NCI-H345 treated with DMSO at 0.1 percent for 48 hours (cell line): ENCODE measurements at regions not wholly inside any gene's neighbourhood (a gene's known extent, or its start where the extent isn't known, plus 50 kb on each side); places are given as distances from the start of the nearest gene placed in this dataset.

Experiments used
- DNase-seq: peaks from one replicate; lab custom pipeline; 2025; ENCODE audit not compliant: unreplicated experiment; lab: John Stamatoyannopoulos, UW

DNA sequence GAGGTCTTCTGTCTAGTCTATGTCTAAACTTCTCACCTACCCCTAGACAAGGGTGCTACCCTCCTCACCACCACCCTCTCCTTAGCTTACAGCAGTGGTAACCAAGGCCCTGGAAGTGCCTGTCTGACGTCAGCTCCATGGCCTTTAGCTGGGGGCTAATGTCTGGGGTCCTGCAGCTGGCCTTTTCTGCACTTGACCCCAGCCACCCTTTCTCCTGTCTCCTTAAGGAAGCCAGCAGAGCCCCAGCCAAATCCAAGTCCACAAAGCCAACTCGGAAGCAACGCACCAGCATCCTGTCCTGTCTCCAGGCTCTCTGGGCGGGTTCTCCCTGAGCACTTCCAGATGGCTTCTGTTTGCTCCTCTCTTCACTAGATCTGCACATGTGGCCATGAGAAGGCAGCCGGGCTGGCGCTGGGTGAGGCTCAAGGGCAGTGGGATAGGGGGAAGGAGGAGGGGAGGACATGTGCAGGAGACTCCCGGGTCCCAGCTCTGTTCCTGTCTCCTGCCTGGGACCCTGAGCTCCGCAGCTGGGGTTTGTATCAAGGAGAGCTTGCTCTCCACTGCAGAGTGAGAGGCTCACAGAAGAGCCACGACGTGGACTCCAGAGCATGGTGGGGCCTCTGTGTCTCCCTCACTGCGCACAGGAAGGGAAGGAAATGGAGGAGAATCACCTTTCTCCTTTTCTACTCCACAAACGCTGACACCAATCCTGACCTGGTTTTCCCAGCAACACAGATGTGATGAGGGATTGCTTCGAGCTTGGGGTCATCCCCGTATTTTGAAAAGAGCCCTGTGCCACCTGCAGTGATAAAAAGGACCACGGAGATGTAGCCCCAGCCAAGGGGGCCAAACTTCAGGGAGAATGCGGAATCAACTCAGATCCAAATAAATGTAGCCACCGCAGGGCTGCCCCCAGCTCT, 204.2 kb downstream of the USP12 start:
- no peak for DNase-seq

DNA sequence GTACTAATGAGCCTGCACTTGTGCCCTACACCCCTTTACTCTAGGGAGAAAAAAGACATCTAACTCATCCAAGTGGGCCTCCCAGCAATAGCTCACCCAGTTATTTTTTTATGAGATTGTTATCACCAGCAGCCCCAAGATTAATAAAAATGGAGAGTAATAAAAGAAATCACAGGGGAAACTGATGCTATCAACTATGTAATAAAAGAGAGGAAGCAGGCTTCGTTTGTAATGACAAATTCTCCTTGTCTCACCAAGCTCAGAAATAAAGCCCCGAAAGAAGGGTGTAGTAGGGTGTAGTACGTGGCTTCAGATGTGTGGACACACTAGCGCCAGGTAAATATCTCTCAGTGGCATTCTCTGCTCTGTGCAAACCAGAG, 204.9 kb downstream of the USP12 start:
- no peak for DNase-seq

DNA sequence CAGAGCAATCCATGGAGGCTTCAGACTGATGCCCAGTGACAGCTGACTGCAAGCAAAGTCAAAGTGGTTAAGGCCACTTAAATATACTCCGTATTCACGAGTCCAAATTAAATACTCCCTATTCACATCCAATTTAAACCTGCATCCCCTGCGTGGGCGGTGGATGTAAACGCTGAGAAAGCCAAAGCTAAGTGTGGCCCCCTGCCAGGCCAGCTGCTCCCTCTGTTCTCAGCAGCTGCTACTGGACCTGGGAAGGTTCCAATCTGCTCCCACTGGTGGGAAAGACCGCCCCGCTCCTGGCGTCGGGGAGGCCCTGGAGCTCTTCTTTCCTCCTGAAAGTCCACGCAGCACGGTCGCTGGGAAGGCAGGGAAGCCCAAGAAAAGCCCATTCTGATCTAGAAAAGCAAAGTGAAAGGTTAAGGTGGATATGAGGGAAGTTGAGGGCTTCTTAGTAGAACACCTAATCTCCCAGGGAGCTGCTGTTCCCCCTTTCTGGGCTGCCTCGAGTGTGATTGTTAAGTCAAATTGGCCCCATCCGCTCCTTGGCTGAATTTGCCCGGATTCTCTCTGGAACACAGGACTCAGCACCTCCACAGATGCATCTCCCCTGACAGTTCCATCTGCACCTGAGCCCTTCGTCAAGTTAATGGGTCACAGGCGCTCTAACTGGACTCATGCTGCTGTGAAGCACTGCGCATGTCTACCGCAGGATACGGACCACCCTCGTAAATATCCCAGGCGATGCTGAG, 205.5 kb downstream of the USP12 start:
- peak; percentile 26 for DNase-seq

DNA sequence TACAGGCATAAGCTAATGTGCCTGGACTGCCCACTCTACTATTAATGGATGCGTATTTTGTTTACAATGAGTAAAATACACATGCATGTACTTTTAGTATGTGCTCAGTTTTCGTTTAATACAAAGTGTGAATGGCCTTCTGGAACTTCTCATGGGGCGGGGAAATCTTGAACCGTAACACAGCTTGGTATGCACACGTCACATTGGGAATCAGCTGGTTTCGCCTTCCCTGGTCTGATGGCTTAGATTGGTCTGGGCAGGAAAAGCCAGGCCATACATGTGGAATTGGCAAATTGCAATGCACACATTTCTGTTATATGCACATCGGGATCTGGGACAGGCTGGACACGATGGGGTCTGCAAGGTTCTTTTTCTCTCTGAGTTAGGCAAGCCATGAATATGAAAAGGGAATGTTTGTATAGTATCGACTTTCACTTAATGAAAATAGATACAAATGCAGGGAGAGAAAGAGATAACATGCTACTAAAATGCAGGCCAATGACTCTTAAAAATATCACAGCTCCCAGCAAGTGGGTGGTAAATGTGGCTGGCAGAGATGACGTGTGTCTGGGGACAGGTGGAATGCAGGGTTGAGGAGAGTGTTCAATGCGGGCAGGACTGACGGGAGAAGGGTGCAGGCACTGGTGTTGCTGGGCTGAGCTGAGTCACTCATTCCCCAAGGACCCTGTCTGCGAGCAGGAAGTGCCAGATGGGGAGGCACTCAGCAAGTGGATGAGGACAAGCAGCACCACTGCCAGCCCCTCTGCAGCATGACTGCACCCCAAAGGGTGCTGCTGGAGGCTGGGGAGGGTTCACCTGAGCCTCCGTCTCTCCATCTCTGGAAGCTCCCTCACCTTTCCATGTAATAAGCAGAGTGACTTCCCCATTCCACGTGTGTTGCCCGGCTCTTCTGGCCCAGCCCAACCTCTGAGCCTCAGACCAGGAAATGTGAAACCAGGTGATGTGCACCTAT, 204.0 kb upstream of the GPR12 start:
- DNase-seq: no peak

DNA sequence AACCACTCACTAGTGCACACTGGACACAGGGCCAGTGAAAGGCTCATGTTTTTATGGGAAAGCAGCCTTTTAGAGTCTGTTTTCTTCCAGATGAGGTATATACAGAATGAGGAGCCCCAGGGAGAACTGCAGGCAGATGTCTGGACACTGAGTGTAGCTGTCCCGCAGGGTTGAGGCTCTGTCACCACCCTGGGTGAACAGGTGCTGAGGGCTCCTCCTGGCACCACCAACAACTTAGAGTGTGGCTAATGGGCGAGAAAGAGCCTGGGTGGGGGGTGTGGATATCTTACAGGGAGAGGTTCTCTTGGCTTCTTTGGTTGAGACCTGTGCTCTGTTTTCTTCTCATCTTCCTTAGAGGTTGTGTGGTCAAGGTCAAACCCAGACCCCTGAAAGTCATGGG, 202.1 kb upstream of the GPR12 start:
- no peak for DNase-seq

DNA sequence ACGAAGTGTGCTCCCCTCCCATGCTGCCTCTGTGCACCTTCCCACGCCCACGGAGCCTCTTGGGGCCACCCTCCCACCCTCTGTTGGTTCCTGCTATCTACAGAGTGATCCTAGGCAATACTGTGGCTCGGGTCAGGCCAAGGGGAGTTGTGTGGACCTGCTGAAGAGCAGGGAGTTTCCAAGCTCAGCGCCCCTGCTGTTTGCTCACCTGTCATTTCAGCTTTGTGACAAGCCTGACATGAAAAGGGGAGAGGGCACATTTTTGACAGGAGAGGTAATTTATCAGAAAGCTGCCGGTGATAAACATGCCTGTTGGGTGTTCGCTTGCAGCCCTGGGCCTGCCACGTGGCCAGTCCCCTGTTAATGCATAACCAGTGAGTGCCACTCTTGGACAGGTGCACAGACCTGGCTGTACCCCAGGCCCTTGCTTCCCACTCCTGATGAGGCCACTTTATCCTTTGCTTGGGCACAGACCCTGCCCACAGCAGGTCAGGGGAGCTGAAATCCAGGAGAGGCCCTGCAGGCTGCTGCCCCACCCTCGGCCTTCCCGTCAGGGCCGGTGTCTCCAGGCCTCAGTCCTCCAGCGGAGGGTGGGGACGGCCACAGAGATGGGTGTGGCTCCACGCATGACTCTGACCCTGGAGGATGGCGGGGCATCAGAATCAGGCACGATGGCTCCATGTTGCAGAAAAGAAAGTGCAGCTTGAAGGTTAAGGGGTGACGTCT, 201.5 kb upstream of the GPR12 start:
- DNase-seq: no peak

DNA sequence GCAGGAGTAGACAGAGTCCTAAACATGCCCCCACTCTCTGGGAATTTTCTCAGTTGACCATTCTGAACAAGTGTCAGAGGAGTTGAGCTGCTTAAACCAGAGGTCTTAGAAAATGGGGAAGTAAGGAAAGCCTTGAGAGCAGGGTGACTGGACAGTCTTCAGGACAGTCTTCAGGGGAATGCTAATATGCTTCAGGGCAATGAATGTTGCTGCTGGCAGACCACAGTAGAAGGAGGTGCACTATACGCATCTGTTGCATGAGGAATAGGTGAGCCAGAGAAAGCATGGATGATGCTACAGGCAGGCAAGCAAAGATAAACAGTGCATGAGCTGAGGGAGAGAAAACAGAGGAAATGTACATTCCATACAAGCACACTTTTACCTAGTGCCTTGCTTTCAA, 196.6 kb upstream of the GPR12 start:
- DNase-seq: no peak

DNA sequence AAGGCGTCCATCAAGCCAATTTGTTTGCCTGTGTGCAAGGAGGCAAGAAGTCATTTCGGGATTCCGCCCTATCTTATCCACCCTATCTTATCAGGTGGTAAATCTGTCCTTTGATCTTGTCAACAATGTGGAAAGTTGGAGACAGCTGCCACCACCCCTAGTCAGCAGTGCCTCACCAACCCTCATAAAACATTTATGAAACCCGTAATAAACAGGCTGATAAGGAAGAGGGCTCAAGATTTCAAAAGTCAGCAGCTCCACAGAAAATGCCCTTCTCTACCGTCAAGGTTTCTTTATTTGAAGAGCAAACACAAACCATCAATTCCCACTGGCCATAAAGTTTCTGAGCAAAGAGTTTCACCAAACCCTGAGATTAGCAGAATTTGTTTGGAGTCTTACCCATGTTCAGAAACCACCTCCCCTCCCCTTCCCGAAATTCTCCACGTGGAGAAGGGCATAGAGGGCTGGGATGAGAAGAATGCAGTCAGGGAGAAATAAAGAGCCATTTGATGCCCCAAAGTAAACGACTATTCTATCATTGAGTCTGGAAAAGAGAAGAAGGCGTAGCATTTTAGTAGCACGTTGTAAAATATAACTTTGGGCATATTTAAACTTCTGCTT, 196.0 kb upstream of the GPR12 start:
- DNase-seq: no peak

DNA sequence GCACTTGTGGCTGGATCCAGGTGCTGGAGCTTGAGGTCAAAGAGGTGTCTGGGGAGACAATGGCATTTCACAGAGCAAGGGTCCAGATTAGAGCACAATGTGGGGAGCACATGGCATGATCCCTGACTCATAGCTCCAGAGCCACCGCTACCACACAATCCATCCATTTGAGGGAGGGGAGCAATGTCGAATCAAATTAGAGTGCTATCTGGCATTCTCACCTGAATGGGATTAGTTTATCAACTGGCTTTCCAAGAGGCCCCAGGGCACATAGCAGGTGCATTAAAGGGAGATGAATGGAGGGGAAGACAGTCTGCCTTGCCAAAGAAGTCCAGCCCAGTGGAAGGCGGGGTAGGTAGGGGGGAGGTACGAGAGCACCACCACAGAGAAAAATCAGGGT, 194.4 kb upstream of the GPR12 start:
- no peak for DNase-seq

DNA sequence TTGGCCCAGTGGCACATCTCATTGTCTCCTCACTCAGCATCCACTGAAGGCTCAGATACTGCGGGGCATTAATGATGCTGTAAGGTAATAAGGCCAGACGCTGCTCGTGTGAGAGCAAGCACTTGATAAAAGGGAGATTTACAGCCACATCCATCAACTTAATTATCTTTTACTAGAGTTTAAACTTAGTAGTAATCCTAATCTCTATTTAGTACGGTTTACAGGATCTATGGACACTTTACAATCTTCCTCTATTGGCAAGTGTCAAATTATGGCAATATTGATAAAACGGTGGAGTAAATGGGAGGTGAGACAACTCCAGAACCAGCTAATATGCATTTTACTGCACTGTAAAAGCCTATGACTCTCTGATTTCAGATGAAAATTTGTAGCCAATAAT, 192.7 kb upstream of the GPR12 start:
- DNase-seq: no peak

DNA sequence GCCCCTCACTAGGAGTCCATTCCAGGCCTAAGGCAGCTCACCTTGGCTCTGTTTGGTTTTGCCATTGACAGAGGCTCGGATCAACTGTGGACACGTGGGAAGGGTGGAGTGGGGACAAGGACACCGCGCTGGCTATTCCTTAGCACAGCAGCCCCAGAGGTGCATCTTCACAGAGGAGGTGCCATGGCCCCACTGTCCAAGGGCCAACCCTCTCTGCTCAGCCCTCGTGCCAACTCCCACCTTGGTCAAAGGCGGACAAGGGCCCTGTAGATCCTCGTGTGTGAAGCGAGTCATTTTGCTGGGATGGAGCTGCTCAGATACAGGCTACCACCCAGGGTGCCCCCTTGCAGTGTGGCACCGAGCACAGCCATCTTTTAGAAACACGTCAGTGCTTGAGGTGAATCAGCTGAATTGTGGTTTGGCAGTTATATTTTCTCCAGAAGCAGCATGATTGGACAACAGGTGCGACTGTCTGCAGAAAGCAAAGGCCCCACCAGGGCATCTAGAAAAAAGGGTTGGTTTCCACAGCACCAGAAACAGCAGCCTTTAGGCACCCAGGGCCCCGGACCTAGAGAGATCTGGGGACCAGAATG, 192.1 kb upstream of the GPR12 start:
- DNase-seq: no peak

DNA sequence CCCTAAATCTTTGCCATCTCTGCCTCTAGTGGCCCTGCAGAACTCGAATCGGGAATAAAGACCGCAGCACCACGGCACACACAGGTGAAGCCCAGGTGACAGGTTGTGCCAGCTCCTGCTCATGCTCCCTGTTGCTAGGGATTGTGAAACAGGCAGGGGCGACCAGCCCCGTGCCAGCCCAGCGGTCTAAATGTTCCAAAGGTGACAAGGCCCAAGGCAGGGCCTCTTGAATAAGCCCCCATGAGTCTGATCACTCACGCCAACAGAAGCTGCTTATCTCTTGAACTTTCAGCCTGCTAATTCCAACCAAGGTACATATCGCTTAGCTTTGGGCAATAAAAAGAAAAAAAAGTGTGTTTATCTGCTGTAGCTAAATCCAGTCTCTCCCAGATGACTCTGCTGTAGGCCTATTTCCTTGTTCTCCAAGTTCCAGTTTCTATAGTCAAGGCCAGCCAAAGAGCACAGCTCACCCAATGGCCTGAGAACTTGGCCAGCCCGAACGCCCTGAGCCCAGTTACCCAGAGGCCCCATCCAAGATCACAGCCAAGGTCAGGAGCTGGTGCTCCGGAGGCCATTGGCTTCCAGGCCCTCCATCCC, 191.1 kb upstream of the GPR12 start:
- DNase-seq: no peak

DNA sequence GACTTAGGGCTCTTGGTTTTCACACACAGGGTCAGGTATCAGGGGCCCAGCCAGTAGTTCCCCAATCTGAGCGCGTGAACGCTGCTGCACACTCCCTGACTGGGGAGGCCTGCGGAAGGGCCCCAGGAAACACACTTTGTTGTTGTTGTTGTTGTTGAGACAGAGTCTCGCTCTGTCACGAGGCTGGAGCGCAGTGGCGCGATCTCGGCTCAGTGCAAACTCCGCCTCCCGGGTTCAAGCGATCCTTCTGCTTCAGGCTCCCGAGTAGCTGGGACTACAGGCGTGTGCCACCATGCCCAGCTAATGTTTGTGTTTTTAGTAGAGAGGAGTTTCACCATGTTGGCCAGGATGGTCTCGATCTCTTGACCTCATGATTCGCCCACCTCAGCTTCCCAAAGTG, 190.4 kb upstream of the GPR12 start:
- no peak for DNase-seq

DNA sequence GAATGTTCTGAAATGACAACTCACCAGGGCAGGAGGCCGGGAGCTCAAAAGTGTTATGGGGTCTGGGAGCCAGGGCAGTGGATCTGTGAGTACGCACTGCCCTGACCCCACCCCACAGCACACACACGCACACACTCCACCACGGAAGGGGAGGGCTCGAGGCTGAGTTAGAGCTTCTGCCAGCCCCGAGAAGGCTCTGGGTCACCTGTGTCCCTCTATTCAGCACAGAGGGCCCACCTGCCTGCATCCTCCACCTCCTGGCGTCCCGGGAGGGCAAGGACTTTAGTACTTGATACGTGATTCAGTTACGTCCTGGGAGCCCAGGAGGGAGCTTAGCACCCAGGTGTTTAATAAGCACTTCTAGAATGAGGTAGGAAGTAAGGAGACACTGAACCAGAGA, 190.0 kb upstream of the GPR12 start:
- DNase-seq: no peak

DNA sequence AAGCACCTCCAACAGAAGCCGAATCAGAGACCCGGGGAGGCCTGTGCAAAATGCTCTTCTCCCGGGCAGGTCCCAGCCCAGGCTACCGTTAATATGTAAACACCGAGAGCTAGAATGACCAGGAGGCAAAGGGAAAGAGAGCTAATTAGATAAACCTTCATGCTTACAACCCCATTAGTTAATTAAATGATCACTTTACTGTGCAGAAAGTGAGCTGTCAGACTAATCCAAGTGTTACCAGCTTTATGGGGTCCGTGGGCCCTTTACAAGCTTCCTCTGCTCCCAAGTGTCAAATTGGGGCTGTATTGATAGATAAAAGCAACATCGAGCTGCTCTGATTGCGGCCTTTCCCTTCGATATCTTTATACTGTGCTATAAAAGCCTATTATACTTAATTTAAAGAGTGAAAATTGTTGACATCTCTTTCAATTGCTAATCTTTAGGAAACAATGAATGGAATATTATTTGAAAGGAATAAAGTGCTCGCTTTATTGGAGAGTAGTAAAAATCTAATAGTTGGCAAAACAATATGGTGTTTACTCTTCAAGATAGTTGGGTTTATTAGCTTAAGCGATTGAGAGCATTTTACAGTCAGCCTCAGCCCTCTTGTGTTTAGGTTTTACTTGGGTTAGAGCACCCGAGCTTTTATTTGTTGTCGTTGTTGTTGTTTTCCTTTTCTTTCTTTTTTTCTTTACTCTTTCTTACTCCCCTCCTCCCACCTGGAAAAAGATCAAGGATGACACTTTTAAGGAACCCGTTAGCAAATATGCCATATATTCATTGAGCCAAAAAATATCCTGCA, 189.3 kb upstream of the GPR12 start:
- DNase-seq: no peak

DNA sequence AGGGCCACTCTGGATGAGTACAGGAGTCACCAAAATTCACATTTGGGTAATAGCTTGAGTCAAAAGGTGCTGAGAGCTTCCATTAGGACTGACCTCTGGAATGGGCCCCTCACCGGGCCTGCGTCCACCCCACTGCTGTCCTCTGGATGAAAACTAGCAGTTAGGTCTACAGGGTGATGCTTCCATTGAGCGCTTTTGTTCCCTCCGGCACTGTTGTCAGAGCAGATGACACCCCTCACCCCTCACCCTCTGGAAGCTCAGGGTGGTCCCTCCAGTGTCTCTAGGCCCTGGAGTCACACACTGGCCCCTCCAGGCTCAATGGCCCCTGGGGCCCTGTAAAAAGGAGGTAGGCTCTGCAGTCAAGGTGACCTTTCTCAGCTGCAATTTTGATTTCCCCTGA, 187.8 kb upstream of the GPR12 start:
- DNase-seq: no peak

DNA sequence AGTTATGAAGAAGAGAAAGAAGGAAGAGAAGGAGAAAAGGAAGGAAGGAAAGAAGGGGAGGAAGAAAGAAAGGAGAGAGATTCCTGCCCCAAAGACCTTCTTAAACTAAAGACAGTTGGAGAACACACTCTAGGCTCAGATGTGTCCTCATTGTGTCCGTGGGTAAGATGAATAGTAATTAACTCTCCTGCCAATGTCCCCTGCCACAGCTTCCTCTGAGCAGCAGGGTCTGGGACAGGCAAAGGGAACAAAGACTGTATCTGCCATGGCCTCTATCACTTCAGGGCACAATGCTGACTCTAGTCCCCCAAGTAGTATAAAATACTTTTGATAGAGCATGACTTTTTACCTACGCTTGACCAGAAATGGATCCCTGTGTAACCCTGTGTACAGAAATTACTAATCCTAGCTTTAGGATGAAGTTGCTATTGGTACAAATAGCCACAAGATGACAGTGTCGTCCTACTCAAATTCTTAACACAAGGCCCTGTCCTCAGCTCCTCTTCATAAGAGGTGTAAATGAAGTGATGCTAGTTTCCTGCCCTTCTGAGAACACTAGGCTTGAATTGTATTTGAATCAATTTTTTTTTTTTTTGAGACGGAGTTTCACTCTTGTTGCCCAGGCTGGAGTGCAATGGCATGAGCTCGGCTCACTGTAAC, 186.2 kb upstream of the GPR12 start:
- peak; percentile 34 for DNase-seq

DNA sequence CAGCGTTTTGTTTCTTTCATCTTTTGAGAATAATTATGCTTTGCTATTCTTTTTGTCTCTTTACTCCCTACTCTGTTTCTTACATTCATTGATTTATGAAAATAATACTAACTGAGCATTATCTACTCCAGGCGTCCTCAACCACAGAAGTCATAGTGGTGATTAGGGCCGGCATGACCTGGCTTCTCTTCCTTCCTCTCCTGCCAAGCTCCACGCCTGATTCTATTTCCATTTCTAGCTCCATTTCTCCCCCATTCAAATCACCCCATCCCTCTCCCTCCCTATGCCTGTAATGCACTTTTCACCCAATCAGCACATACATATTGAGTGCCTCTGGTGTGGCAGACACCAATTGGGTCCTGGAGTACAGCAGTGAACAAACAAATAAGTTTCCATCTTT, 183.2 kb upstream of the GPR12 start:
- DNase-seq: no peak
